Ascending aorta (tissue), 2 donors: ENCODE measurements at regions not wholly inside any gene's neighbourhood (a gene's known extent, or its start where the extent isn't known, plus 50 kb on each side); places are given as distances from the start of the nearest gene placed in this dataset.

Experiments
- DNase-seq, 2 donors: peaks; one replicate each; pipeline ENCODE4 v3.0.0-alpha.2; 2019; ENCODE audit warnings: low spot score in 2 of 2
- H3K27ac ChIP-seq, 2 donors: fragments of 200-600 bp; sonication (generic); one replicate each; pipeline ENCODE4 v1.5.1; 2016 to 2017; ENCODE audit warnings: mild to moderate bottlenecking in 1 of 2
- H3K27me3 ChIP-seq: fragments of 200-600 bp; sonication (generic); one replicate; pipeline ENCODE4 v1.5.1; 2017
- H3K36me3 ChIP-seq, 2 donors: fragments of 200-600 bp; sonication (generic); one replicate each; pipeline ENCODE4 v1.5.1; 2016
- H3K4me1 ChIP-seq, 2 donors: fragments of 200-600 bp; sonication (generic); one replicate each; pipeline ENCODE4 v1.5.1; 2016 to 2017; ENCODE audit warnings: mild to moderate bottlenecking in 1 of 2
- H3K4me3 ChIP-seq, 2 donors: fragments of 200-600 bp; sonication (generic); one replicate each; pipeline ENCODE4 v1.5.1; 2016 to 2017; ENCODE audit warnings: mild to moderate bottlenecking in 1 of 2
- H3K9me3 ChIP-seq, 2 donors: fragments of 200-600 bp; sonication (generic); one replicate each; pipeline ENCODE4 v1.5.1; 2016
- CTCF ChIP-seq, 3 experiments: fragments of 200-600 bp in 2 of 3; fragments of 450-650 bp in 1 of 3; sonication (generic) in 2 of 3; IDR thresholded peaks; one replicate each; pipeline ENCODE4 v1.5.1; 2016 to 2019; ENCODE audit warnings: antibody characterized with exemption in 3 of 3, mild to moderate bottlenecking in 1 of 3, moderate library complexity in 1 of 3
- intact Hi-C: fragments of 100-400 bp; cut with DNase I; formaldehyde crosslinking; loops from one replicate; pipeline ENCODE4 v1.15.1; 2023

- Histone ChIP-seq H3K27ac (no peak overlapping the region), H3K9me3 (no peaks in the 10 kb centered on the region), H3K4me3 (no peak overlapping the region), H3K36me3 (no peaks in the 10 kb centered on the region), H3K4me1 (no peaks in the 10 kb centered on the region), H3K27me3 (no peaks in the 10 kb centered on the region)
- no peak for DNase-seq
- intact Hi-C loops, result no loop called here
- no peak for TF ChIP-seq CTCF (IDR thresholded peaks at IDR 0.05)
Observed at GRCh38 chr14:44361083-44361482, 146.0 kb downstream of the FSCB start.

GRCh38 chr14:44353805-44354204 lies 153.3 kb downstream of the FSCB start:
- intact Hi-C loops, result no loop called here
- Histone ChIP-seq H3K27me3 (no peaks in the 10 kb centered on the region), H3K4me3 (no peak overlapping the region), H3K27ac (no peak overlapping the region), H3K4me1 (no peaks in the 10 kb centered on the region), H3K36me3 (no peaks in the 10 kb centered on the region), H3K9me3 (no peaks in the 10 kb centered on the region)
- TF ChIP-seq CTCF (IDR thresholded peaks at IDR 0.05), result no peak
- no peak for DNase-seq

- TF ChIP-seq CTCF (IDR thresholded peaks at IDR 0.05), result no peak
- Histone ChIP-seq H3K9me3 (peaks cover 0 to 8% of the 10 kb centered on the region in 2 donors), H3K4me1 (no peaks in the 10 kb centered on the region), H3K27me3 (no peaks in the 10 kb centered on the region), H3K27ac (no peak overlapping the region), H3K36me3 (no peaks in the 10 kb centered on the region), H3K4me3 (no peak overlapping the region)
- no peak for DNase-seq
- intact Hi-C loops, result no loop called here
Observed at GRCh38 chr14:44352201-44352600, 154.9 kb downstream of the FSCB start.

- intact Hi-C loops, result no loop called here
- no peak for TF ChIP-seq CTCF (IDR thresholded peaks at IDR 0.05)
Observed at GRCh38 chr14:44347316-44347715, 159.8 kb downstream of the FSCB start.

GRCh38 chr14:44341116-44341515 lies 166.0 kb downstream of the FSCB start:
- Histone ChIP-seq H3K4me3 (no peak overlapping the region), H3K27ac (no peak overlapping the region), H3K9me3 (no peaks in the 10 kb centered on the region), H3K4me1 (no peaks in the 10 kb centered on the region), H3K36me3 (no peaks in the 10 kb centered on the region), H3K27me3 (no peaks in the 10 kb centered on the region)
- DNase-seq, result no peak
- TF ChIP-seq CTCF (IDR thresholded peaks at IDR 0.05), result no peak
- intact Hi-C loops, result no loop called here

More at GRCh38 chr14:44347316-44347715, 159.8 kb downstream of the FSCB start:
- peaks cover 0 to 15% of the 10 kb centered on the region in 2 donors for H3K9me3 ChIP-seq
- no peaks in the 10 kb centered on the region for H3K4me1 ChIP-seq
- no peaks in the 10 kb centered on the region for H3K27me3 ChIP-seq
- no peak overlapping the region for H3K4me3 ChIP-seq
- no peaks in the 10 kb centered on the region for H3K36me3 ChIP-seq
- H3K27ac ChIP-seq, result no peak overlapping the region
- no peak for DNase-seq

GRCh38 chr14:44339862-44340261 lies 167.2 kb downstream of the FSCB start:
- Histone ChIP-seq H3K4me1 (no peaks in the 10 kb centered on the region), H3K27me3 (no peaks in the 10 kb centered on the region), H3K36me3 (no peaks in the 10 kb centered on the region), H3K9me3 (no peaks in the 10 kb centered on the region), H3K27ac (no peak overlapping the region), H3K4me3 (no peak overlapping the region)
- intact Hi-C loops, result no loop called here
- DNase-seq, result no peak
- no peak for TF ChIP-seq CTCF (IDR thresholded peaks at IDR 0.05)
